ENCODE measurements at regions not wholly inside any gene's neighbourhood (a gene's known extent, or its start where the extent isn't known, plus 50 kb on each side); places are given as distances from the start of the nearest gene placed in this dataset.

DNA sequence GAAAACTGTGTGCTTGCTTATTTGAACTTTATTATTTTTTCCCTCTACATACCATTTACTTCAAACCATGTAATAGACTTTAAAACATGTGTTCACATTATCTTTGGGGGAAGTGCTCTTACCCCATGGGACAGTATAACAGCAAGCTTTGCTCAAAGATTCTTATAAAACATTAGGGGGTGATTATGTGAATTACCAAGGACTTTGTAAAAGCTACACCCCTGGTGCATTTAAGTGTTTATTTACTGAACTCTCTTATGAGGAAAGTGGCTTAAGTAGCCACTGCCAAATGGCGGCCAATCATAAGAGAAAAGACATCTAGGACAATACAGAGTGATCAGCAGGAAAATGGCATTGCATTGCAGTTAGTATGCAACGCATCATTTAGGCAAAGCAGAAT lies 70.3 kb downstream of the CAPZA3 start:
- TF ChIP-seq, protein P1, sequence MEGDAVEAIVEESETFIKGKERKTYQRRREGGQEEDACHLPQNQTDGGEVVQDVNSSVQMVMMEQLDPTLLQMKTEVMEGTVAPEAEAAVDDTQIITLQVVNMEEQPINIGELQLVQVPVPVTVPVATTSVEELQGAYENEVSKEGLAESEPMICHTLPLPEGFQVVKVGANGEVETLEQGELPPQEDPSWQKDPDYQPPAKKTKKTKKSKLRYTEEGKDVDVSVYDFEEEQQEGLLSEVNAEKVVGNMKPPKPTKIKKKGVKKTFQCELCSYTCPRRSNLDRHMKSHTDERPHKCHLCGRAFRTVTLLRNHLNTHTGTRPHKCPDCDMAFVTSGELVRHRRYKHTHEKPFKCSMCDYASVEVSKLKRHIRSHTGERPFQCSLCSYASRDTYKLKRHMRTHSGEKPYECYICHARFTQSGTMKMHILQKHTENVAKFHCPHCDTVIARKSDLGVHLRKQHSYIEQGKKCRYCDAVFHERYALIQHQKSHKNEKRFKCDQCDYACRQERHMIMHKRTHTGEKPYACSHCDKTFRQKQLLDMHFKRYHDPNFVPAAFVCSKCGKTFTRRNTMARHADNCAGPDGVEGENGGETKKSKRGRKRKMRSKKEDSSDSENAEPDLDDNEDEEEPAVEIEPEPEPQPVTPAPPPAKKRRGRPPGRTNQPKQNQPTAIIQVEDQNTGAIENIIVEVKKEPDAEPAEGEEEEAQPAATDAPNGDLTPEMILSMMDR (IDR thresholded peaks at IDR 0.05; ENCODE audit: low read depth, low read length), result no peak
- no peak for DNase-seq (ENCODE audit: low read depth, low spot score)
- in situ Hi-C loops (cut with HindIII; ENCODE audit: low sequenced_read_pairs), result no loop called here
- H3K4me3 ChIP-seq (ENCODE audit: low read depth, low read length), result no peak overlapping the region

DNA sequence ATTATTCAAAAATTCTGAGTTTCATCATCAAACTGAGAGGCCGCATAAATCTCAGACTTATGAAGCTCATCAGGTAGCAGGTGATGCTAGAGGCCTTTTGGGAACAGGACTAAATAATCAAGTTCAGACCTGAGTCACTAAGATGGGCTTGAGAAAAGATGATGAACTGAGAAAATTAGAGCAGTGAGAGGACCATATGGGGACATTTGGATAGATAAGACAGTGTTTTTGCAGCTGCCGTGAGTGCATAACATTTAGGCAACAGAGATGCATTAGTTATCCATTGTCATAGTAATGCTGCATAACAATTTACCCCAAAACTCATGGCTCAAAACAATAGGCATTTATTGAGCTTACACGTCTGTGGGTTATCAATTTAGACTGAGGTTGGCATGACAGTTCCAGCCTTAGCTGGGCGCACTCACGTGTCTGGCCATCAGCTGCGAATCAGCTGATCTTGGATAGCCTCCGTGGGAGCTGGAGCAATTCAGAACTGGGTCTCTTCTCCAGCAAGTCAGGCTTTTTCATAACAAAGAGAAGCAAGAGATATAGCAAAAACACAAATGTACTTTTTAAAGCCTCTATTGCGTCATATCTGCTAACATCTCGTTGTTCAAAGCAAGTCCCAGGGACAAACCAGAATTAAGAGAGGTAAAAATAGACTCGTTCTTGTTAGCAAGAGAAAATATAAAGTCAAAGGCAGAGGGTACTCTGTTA lies 72.8 kb downstream of the CAPZA3 start:
- TF ChIP-seq, protein P1 (IDR thresholded peaks at IDR 0.05; ENCODE audit: low read depth, low read length), result no peak
- H3K4me3 ChIP-seq (ENCODE audit: low read depth, low read length), result no peak overlapping the region

DNA sequence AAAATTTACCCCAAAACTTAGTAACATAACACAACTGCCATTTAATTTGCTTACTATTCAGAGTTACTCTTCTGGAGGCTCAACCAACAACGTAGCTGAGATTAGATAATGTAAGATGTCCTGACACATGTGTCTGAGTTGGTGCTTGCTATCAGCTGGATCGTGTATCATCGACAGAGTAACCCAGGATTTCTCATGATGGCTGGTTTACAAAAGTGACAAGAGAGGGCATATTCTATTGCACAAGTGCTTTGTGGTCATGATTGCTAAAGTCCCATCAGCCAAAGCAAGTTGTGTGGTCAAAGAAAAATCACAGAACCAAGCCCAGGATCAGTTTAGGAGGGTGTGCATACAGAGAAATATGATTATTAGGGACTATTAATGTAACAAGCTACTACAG lies 73.4 kb downstream of the CAPZA3 start:
- TF ChIP-seq, protein P1 (IDR thresholded peaks at IDR 0.05; ENCODE audit: low read depth, low read length), result no peak
- DNase-seq (ENCODE audit: low read depth, low spot score), result no peak
- in situ Hi-C loops (cut with HindIII; ENCODE audit: low sequenced_read_pairs), result no loop called here
- H3K4me3 ChIP-seq (ENCODE audit: low read depth, low read length), result no peak overlapping the region

More for the DNA sequence above, 72.8 kb downstream of the CAPZA3 start:
- in situ Hi-C loops (cut with HindIII; ENCODE audit: low sequenced_read_pairs), result no loop called here
- DNase-seq (ENCODE audit: low read depth, low spot score), result no peak

DNA sequence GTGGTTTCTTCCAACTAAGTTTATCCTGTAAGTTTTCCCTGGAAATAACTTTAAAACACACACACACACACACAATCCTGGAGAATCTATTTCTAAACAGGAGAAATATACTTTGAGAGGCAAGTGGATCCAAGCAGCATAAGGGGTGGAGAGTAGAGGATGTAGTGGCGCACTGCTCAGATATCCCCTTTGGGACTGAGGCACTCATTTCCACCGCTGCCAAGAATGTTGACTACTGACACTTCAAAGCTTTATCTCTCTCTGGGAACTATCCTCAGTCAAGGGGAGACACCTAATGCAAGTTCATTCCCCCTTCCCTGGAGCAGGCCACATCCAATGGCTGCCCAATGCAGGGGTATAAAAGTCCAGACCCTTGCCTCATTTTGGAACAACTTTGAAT lies 75.8 kb downstream of the CAPZA3 start:
- H3K4me3 ChIP-seq (ENCODE audit: low read depth, low read length), result no peak overlapping the region
- TF ChIP-seq, protein P1 (IDR thresholded peaks at IDR 0.05; ENCODE audit: low read depth, low read length), result no peak
- in situ Hi-C loops (cut with HindIII; ENCODE audit: low sequenced_read_pairs), result no loop called here
- DNase-seq (ENCODE audit: low read depth, low spot score), result no peak

DNA sequence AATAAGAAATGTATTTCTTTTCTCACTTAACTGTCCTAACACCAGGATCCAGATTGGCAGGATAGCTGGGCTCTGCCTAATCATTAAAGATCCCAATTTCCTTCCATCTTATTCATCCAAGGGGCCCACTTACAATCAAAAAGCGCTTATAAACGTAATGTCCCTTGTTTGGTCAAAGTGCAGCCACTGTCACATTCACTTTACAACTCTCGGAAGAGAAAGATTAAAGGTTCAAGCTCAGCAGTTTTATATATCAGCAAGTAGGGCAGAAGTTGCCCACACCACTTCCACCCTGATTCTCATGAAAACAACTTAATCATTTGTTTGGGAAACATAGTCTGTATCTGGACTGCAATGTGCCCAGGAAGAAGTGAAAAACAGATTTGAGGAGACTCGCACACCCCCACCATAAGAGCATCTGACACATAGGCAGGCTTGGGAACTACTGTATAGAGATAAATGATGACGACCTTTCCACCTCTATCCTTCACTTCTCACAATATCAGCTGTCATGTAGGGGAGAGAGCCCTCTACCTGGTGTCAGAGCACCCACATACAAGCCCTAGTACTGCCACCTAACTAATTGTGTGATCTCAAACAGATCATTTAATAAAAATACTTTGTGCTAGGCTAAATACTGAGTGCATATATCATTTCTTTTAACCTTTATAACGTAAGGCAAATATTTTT lies 80.8 kb downstream of the CAPZA3 start:
- DNase-seq (ENCODE audit: low read depth, low spot score), result no peak
- TF ChIP-seq, protein P1 (IDR thresholded peaks at IDR 0.05; ENCODE audit: low read depth, low read length), result no peak
- H3K4me3 ChIP-seq (ENCODE audit: low read depth, low read length), result no peak overlapping the region
- in situ Hi-C loops (cut with HindIII; ENCODE audit: low sequenced_read_pairs), result no loop called here

DNA sequence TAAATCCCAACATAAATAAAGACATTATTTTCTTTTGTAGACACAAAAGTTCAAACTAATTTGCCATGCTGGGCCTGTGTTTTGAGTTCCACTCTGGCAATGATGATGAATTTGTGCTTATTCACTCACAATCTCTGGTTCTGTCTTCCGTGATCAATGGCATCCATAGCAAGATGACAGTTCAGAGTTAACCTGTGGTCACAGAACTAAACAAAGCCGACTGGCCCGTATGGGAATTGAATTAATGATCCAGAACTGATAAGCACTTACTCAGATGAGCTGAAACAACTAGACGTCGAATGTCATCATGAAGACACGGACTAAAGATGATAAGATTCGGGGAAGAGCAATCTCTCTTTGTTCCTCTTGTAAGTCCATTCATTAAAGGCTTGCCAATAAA lies 81.6 kb downstream of the CAPZA3 start:
- no peak overlapping the region for H3K4me3 ChIP-seq (ENCODE audit: low read depth, low read length)
- no peak for DNase-seq (ENCODE audit: low read depth, low spot score)
- TF ChIP-seq, protein P1 (IDR thresholded peaks at IDR 0.05; ENCODE audit: low read depth, low read length), result no peak
- in situ Hi-C loops (cut with HindIII; ENCODE audit: low sequenced_read_pairs), result no loop called here

All from astrocyte of the spinal cord (primary cell).